ENCODE measurements at regions not wholly inside any gene's neighbourhood (a gene's known extent, or its start where the extent isn't known, plus 50 kb on each side); places are given as distances from the start of the nearest gene placed in this dataset.

GRCh38 chr22:49158741-49159564 lies 668.7 kb downstream of the BRD1 start:
- H3K27ac ChIP-seq (ENCODE audit: low read length), result no peak overlapping the region
- no peak overlapping the region for H3K4me3 ChIP-seq (ENCODE audit: low read depth in 2 of 2, low read length in 2 of 2)
- H3K9me3 ChIP-seq (ENCODE audit: control insufficient read depth, insufficient read depth, low read depth, low read length), result no peaks in the 10 kb centered on the region
- H3K4me1 ChIP-seq (ENCODE audit: control insufficient read depth, insufficient read depth, low read length), result no peaks in the 10 kb centered on the region
- ChIA-PET POLR2A (no interaction called here), CTCF (no interaction called here)
- no TSS peak for BruUV-seq (replicated peaks)
- H3K27me3 ChIP-seq (ENCODE audit: control insufficient read depth, insufficient read depth, low read length), result no peaks in the 10 kb centered on the region; the same call in 1 of the 2 replicates
- ATAC-seq, result no peak
- TF ChIP-seq SIN3A (IDR thresholded peaks at IDR 0.05; ENCODE audit: borderline replicate concordance, insufficient read depth, low read depth, low read length) (no peak), CTCF (IDR thresholded peaks at IDR 0.05) (no peak), REST (IDR thresholded peaks at IDR 0.05; ENCODE audit: insufficient read depth in 1 of 2, low read depth in 2 of 2, low read length in 1 of 2) (no peak)
- in situ Hi-C loops (cut with HindIII; ENCODE audit: low pct_unique_long_range_greater_than_20kb, low sequenced_read_pairs) (no loop called here), intact Hi-C loops (cut with micrococcal nuclease; ENCODE audit: unreplicated experiment) (no loop called here)
- no peak for DNase-seq (ENCODE audit: low read depth, low spot score)
- no peaks in the 10 kb centered on the region; the same call in 1 of the 2 replicates for H3K36me3 ChIP-seq (ENCODE audit: control insufficient read depth, insufficient read depth, low read length)

GRCh38 chr22:49157529-49158339 lies 669.9 kb downstream of the BRD1 start:
- Histone ChIP-seq H3K4me1 (ENCODE audit: control insufficient read depth, insufficient read depth, low read length) (no peaks in the 10 kb centered on the region), H3K27me3 (ENCODE audit: control insufficient read depth, insufficient read depth, low read length) (no peaks in the 10 kb centered on the region; the same call in 1 of the 2 replicates), H3K27ac (ENCODE audit: low read length) (no peak overlapping the region), H3K4me3 (ENCODE audit: low read depth in 2 of 2, low read length in 2 of 2) (no peak overlapping the region), H3K9me3 (ENCODE audit: control insufficient read depth, insufficient read depth, low read depth, low read length) (no peaks in the 10 kb centered on the region), H3K36me3 (ENCODE audit: control insufficient read depth, insufficient read depth, low read length) (no peaks in the 10 kb centered on the region; the same call in 1 of the 2 replicates)
- intact Hi-C loops (cut with micrococcal nuclease; ENCODE audit: unreplicated experiment) (no loop called here), in situ Hi-C loops (cut with HindIII; ENCODE audit: low pct_unique_long_range_greater_than_20kb, low sequenced_read_pairs) (no loop called here)
- TF ChIP-seq TCF7L2 (IDR thresholded peaks at IDR 0.05; ENCODE audit: low read depth, low read length) (no peak), POLR2AphosphoS5 (IDR thresholded peaks at IDR 0.05; ENCODE audit: low read depth, low read length) (no peak), SIN3A (IDR thresholded peaks at IDR 0.05; ENCODE audit: borderline replicate concordance, insufficient read depth, low read depth, low read length) (no peak), CTCF (IDR thresholded peaks at IDR 0.05) (no peak), REST (IDR thresholded peaks at IDR 0.05; ENCODE audit: insufficient read depth in 1 of 2, low read depth in 2 of 2, low read length in 1 of 2) (no peak)
- no TSS peak for BruUV-seq (replicated peaks)
- POLR2A ChIA-PET, result no interaction called here
- CTCF ChIA-PET, result interaction anchor here (0.7 kb wide), 1 partner anchor 475 kb away, joined by 3 read pairs; no protein-coding TSS in a partner anchor
- DNase-seq (ENCODE audit: low read depth, low spot score), result no peak
- no peak for ATAC-seq

Measured in Panc1 (cell line).